Raji (cell line): ENCODE measurements at regions not wholly inside any gene's neighbourhood (a gene's known extent, or its start where the extent isn't known, plus 50 kb on each side); places are given as distances from the start of the nearest gene placed in this dataset.

Source experiments
- POLR2A ChIP-seq: IDR thresholded peaks from 2 replicates; pipeline ENCODE4 v1.6.1; 2011; ENCODE audit warnings: low read depth, low read length, control low read depth; ENCODE audit not compliant: insufficient read depth

DNA sequence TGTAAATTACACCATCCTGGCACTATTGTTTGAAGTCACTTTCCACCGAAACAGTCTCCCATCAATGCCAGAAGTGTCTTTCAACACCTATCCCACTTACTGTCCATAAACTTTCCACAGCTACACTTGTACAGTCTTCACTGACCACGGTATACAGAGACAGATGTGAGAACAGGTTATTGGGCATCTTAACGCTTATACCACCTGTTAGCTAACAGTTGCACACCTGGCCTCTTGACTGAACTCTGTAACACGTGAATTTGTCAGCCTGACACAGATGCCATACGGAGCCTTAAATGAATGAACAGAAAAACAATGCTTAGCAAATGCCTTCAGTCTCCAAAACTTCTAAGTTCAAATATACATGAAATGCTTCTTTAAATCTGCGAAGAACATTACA, 440.5 kb downstream of the SHQ1 start:
- no peak for TF ChIP-seq POLR2A

DNA sequence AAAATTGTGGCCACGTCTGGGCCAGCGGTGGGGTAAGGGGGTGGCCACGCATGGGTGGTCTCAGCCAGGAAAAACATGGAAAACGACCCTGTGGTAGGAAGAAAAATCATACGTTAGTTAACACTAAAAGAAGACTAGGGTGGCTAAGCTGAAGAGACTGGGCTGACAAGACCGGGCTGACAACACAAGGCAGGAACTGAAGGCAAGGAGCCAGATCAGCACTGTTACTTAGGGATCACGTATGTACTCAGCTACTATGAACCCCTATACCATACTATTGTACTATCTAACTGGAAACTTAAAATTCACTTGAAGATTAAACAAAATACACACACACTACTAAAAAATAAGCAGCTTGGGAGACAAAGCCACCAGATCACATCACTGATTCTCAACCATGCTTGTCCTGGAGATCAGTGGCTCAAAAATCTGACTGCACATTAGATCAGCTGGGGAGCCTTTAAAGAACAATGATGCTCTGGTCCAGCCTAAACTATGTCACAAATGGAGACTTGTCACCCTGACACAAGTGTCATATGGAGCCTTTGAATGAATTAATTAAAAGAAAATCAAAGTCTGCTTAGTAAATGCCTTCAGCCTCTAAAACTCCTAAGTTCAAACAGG, 442.2 kb downstream of the SHQ1 start:
- no peak for TF ChIP-seq POLR2A

DNA sequence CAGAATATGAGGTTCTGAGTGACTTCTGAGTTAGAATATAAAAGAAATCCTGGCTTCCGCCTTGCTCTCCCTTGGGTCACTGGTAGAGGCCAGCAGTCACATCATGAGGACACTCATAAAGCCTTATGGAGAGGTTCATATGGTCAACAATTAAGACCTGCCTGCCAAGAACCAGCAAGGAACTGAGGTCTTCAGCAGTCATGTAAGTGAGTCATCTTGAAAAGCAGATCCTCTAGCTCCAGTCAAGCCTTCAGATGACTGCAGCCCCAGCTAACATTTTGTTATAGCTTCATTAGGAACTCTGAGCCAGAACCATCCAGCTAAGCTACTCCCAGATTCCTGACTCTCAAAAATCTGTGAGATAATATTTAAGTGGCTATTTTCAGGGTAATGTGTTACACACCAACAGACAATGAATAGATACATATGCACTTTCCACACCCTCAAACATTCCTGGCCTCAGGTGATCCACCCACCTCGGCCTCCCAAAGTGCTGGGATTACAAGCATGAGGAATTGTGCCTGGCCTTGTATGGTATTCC, 447.2 kb downstream of the SHQ1 start:
- TF ChIP-seq POLR2A, result no peak

DNA sequence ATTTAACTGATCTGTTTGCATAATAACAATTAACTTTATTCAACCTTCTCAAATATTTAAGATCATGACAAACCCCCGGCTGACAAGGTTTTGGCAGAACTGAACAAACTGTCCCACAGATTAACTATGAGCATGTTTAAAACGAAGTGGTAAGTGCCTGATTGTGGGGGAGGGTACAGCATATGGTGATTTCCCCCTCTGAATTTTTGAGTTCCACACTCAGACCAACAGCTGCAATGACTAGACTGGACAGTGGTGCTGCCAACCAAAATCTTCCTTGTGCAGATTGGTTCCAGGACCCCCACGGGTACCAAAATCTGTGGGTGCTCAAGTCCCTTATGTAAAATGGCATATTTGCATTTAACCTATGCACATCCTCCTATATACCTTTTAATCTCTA, 449.5 kb downstream of the SHQ1 start:
- no peak for TF ChIP-seq POLR2A

DNA sequence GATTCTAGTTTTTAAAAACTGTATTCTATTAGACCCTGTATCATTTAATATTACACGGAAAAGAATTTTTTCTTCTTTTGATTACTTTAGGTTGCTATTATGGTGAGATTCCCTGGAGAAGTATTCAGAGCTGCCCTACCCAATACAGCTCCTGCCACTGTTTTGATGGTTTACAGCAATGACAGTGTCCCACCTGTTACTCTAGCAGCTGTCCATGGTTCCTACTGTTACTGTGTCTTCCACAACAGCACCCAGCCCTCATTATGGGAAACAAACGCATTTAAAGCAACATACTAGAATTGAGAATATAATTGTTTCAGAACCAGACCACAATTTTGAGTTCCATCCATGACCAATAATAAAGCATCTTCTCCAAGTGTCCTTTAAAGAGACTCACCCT, 450.7 kb downstream of the SHQ1 start:
- no peak for TF ChIP-seq POLR2A

DNA sequence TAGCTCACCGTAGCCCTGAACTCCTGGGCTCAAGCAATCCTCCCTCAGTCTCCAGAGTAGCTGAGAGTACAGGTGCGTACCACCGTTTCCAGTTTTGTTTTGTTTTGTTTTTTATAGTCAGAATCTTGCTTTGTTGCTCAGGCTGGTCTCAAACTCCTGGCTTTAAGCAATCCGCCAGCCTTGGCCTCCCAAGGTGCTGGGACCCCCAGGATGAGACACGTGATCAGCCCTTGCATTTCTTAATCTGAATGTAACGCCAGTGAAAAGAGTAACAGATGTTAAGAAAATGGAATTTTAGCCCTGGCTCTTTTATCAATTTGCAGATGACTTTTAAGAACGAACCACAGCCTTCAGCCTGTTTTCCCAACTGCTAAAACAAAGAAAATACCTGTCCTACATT, 451.3 kb downstream of the SHQ1 start:
- TF ChIP-seq POLR2A, result no peak

DNA sequence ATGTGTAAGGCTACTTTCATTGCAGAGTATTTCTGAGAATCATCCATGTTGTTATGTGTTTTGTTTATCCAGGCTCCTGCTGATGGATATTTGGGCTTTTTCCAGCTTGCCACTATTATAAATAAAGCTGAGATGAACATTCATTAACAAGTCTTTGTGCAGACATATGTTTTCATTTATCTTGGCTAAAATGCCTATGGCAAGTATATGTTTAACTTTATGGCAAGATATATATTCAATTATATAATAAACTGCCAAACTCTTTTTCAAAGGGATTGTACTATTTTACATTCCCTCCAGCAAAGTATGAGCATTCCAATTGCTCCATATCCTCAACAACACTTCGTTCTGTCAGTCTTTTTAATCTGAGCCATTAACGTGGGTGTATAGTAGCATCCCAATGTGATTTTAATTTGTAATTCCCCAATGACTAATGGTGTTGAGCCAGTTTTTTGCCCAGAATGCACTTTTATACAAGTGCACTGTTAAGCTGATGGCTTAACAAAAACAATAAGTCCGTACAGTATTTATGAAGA, 452.4 kb downstream of the SHQ1 start:
- TF ChIP-seq POLR2A, result no peak

DNA sequence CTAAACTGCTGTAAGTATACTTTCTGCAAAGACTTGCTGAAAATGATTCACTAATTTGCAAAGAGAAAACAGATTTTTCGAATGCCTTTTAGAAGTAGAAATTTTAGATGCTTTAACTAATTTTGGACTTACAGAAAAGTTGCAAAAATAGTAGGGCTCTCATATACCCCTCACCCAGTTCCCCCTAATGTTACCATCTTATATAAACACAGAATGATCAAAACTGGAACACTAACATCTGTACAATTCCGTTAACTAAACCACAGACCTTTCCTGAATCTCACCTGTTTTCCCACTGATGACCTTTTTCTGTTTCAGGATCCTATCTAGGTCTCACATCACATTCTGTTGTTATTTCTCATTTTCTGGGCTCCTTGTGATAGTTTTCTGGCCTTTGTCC, 454.8 kb downstream of the SHQ1 start:
- no peak for TF ChIP-seq POLR2A

DNA sequence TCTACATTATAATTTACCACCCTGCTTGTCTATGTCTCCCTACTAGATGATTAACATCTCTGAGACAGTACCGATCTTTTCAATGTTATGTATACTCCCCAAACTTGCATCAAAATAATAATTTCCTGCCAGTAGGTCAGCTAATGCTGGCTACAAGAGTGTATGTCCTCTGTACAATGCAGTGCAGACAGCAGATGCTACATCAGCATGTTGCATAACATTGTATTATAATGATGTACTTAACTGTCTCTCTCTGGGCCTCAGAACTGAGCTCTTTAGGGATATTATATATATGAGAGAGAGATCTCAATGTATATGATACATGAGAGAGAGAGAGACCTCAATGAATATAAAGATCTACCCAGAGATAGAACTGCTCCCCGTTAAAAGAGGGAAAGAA, 456.6 kb downstream of the SHQ1 start:
- TF ChIP-seq POLR2A, result no peak

DNA sequence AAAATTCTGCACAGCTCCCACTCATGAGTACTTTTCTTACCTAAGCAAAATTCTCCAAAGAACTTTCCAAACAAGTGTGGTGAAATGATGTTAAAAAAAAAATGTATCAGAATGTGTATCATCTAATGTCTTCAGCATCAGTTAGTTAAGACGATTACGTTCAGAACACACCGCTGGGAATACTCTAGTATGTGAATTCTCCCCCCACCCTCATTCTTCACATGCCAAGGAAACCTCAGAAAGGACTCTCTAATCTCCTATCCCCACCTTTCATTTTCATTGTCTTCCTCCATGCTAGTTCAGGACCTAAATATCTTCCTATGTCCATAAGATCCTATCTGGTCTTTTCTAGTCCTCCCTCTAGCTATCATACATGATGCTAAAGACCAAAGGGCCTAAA, 457.4 kb downstream of the SHQ1 start:
- TF ChIP-seq POLR2A, result no peak

DNA sequence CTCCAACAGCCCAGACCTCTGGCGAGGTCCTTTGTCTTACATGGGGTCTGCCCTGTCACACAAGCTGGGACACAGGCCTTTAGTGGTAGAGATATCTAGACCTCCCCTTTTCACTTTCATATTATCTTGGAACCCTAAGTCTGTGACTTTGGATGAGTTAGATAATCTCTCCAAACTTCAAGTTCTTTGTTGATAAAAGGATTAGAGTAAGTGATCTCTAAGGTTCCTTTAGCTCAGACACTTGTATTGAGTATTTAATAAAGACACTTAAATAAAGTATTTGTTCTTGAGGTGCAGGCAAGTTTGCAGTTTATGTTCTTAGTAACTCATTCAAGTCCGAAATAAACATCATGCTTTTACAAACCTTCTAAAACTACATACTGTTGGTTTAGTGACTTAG, 459.6 kb downstream of the SHQ1 start:
- TF ChIP-seq POLR2A, result no peak

DNA sequence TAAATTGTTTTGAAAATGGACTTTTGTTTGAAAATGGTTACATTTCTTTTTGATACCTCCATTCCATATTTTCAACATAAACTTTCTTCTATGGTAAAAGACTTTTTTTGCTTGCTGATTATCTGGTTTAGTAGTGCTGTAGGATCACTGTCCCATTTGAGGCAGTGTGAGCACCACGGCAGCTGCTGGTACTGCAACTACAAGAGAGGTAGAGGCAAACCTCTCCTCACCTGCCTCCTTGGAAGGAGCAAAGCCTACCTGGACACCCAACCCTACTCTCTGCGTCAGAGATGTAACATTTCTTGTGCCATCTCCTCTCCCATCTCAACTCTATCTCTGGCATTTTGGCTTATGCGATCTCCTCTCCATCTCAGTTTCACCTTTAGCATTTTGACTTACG, 460.1 kb downstream of the SHQ1 start:
- TF ChIP-seq POLR2A, result no peak

DNA sequence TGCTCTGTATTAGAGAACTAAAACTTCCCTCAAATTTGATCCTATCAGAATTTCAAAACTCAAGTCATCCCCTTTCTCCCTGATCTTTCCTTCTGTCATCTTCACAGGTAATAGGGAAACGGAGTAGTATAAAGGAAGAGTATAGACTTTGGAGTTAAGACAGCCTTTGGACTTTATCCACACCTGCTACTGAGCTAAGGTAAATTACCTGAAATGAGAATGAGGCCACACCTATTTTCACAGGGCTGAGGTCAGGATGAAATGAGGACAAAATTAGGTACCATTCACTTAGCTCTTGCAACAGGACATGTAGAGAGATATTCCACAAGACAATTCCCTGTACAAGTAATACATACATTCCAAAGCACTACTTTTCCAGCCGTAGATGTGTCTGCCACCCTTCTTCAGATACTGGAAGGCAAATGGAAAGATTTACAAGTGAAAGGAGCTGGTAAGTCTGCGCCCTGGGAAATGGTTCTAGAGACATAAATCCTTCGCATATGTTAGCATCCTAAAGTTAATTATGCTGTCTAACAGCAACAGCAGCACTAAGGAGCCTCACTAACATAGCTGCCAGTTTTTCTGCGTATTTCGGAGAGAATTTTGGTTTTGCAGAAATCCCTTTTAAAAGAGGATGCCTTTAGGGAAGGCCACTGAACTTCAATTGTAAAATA, 461.8 kb downstream of the SHQ1 start:
- TF ChIP-seq POLR2A, result no peak

DNA sequence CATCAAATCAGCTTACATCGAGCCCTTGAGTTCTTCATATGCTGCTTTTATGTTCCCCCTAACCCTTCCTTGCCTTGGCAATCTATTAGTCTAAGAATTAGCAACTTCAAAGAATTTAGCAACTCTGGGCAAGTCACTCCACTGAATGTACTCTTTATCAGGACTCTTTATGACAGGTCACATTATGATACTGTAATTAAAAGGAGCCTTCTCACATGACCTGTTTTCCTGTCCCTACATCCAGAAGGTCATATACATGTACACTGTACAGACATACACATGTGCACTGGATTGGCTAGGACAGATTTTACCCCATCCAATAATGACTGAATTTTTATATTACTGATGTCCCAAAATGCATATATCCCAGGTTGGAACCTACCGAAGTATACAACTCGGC, 463.1 kb downstream of the SHQ1 start:
- TF ChIP-seq POLR2A, result no peak

DNA sequence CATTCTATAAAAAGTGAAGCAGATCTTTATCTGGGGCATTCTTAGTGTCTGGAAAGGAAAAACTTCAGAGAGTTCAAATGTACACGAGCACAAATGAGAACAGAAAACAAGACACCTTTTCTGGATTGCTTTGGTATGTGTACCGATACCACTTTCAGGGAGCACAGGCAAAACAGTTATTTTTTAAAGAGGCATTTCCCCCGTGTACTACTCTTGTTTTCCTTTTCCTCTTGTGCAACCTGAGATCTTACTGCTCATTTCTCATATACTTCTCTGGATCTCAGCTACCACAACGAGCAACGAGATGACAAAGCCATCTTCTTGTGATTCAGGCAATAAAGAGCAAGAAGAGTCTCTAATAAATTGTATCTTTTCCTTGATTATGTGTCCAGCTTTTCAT, 463.6 kb downstream of the SHQ1 start:
- TF ChIP-seq POLR2A, result no peak

DNA sequence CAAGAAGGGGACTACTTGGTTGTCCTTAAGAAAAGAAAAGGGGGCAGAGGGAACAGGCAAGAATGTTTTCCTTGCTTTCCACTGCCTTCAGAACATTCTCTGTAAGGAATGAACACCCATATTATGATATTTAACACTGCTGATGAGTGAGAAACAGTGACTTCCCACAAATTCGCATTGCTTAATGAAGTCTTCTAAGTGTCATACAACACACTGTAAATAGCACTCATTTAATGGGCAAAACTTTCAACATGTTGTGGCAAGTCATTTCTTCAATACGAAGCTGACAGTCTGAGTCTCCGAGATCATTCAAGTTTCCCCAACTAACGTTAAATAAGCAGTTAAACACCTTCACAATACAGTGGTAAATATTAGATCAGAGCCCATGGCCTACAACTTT, 464.4 kb downstream of the SHQ1 start:
- TF ChIP-seq POLR2A, result no peak

DNA sequence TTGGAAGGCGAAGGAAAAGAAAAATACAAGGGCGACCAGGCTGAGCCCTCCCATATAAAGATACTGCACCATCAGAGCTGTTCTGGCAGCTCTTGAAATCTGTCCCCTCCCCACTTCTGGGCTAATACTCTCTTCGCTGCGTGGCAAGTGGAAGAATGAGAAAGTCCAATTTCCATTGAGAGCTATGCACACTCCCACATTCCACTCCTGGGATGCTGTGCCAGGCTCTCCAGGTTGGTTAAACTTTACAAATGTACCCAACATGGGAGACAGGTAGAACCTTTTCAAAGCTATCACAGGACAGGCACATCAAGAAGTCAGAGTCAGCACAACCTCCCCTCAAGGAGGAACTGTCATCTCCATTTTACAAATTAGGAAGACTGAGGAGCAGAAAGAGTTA, 465.0 kb downstream of the SHQ1 start:
- no peak for TF ChIP-seq POLR2A

DNA sequence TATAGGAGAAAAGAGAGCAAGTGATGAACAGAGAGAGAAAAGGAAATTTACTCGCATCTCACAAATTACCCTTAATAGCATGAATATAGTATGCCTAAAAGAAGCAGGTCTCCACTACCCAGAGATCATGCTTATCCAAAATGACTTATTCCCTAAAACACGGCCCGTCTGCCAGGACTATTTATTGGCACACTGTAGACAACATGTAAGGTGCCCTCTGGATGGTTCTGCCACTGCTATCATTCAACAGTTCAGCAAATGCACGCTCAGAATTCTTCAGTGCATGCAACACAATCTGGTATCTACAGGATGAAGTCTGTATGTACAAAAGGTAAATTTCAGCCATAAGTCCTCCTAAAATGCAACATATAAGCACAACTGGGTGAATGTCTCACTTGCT, 465.8 kb downstream of the SHQ1 start:
- no peak for TF ChIP-seq POLR2A
